ENCODE measurements at regions not wholly inside any gene's neighbourhood (a gene's known extent, or its start where the extent isn't known, plus 50 kb on each side); places are given as distances from the start of the nearest gene placed in this dataset.
"Not testable (repeated sequence)": the region's sequence is repeated elsewhere in the genome, so short reads cannot be mapped to it uniquely, and the experiment has no call there.

DNA sequence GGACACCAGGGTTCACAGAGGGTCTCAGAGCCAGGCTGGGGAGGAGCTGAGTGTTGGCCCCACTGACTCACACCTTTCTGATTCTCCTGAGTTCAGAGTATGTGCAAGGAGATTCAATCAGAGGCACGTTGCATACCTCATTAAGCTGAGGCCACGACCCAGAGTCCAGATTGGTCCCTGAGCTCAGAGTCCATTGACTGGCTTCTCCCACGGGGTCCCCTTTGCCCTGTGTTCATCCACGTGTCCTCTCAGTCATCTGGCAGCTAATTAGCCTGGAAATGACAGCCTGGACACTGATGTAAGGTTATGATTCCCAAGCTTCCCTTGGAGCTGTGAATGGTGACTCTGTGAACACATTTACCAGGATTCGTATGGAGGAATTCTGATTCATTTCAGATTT, 267.2 kb downstream of the SH3BP4 start:
- no peak for DNase-seq (ENCODE audit: low spot score)

DNA sequence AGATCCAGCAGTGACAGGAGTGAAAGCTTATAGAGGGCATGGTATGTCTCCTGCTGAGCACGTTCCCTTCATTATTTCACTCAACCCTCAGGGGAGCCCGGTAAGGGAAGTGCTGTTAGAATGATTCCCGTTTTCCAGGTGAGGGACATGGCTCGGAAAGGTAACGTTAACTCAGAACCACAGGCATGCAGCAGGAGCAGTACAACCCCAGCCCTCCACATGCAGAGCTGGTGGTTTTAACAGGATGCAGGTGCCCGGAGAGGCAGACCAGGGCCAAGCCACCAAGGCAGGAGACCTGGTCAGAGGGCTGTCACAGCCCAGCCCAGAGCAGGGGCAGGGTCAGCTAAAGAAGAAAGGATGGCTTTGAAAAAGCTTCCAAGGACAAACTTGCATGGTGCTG, 268.5 kb downstream of the SH3BP4 start:
- no peak for DNase-seq (ENCODE audit: low spot score)

DNA sequence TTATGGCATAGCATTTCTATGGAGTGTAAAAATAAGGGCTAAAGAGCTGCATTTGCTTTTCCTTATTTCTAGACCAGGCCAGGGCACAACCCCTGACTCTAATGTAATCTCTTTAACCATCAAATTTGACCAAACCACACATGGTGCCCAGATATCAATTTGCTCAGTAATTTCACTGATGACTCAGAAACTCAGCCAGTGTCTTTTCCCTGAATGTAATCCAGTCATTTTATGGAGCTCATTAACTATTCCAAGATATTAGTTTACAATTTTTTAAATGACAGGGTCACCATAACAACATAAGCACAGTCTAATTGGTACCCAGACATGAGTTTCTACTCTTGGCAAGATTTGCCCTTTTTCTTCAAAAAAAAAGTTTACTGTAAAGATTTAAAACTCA, 270.8 kb upstream of the AGAP1 start:
- DNase-seq (ENCODE audit: low spot score): no peak

DNA sequence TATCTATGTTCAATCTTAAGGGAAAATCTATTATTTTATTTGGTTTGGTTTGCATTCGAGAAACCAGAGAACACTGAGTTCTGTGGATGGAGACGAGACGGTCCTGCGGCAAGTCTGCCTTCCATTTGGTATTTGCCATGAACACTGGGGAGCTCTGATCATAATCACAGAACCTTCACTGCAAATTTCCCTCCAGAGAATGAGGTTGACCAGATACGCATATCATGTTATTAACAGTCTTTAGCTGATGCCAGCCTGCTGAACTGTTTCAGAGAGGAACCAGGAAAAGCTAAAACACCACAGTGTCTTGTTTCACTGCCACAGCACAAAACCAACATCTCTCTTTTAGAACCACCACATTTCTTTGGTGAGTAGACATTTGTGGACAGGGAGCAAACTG, 269.4 kb upstream of the AGAP1 start:
- DNase-seq (ENCODE audit: low spot score): no peak

DNA sequence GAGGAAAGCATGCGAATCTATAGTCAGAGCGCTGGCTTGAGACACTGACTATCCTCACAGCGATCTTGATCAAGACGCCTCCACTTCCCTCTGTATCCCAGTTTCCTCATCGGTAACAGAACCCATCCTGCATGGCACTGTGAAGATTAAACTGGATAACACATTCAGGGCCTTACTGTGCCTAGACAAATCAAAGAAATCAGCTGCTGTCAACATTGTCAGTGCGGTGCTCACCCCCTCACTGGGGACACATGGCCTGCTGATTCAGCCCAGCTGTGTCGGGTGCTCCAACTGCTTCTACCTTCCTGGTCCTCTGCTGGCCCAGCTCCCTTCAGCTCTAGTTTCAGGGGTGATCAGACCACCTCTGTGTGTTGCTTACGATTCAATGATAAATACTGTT, 268.6 kb upstream of the AGAP1 start:
- no peak for DNase-seq (ENCODE audit: low spot score)

DNA sequence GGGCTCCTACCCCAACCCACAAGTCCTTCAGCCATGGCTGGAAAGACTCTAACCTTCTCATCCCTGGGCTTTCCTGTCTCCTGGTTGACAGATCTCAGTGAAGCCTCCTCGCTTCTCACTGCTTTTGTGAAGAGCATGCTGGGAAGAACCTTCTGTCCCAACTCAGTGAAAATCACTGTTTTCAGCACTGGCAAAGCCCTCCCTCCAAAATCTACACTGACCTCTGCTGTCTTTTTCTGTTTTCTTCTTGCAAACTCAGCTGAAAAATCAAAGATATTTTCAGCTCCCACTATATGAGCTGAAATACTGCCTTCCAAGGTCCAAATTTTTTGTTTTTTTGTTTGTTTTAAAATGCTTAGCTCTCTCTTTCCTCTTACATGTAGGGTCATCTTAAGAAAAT, 266.3 kb upstream of the AGAP1 start:
- no peak for DNase-seq (ENCODE audit: low spot score)

DNA sequence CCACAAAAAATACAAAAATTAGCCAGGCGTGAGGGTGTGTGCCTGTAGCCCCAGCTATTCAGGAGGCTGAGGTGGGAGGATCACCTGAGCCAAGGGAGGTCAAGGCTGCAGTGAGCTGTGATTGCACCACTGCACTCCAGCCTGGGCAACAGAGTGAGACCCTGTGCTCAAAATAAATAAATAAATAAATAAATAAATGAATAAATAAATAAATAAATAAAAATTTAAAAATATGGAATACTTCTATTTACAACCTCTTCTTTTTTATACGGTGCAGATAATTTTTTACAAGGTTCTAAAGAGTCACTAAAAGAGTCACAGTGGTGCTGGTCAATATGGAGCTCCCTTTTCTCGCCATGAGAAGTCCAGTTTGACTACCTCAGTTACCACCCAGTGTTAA, 265.4 kb upstream of the AGAP1 start:
- not testable (repeated sequence) for DNase-seq (ENCODE audit: low spot score)

DNA sequence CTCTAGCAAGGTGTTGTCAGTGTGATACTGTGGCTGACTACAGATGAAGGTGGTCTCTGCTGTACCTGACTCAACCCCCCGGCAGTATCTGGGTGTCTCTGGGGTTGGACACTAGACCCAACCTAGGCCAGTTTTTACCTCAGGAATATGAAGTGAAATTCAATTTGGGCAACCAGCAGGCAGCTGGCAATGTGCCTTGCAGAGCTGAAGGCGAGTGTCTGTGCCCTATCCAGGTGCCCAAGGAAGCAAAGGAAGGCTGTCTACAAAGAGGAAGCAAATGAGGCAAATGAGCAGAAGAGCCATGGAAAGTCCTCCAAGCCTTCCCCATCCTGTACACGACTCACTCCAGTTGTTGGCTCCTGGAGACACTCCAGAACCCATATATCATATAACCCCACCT, 264.6 kb upstream of the AGAP1 start:
- no peak for DNase-seq (ENCODE audit: low spot score)

DNA sequence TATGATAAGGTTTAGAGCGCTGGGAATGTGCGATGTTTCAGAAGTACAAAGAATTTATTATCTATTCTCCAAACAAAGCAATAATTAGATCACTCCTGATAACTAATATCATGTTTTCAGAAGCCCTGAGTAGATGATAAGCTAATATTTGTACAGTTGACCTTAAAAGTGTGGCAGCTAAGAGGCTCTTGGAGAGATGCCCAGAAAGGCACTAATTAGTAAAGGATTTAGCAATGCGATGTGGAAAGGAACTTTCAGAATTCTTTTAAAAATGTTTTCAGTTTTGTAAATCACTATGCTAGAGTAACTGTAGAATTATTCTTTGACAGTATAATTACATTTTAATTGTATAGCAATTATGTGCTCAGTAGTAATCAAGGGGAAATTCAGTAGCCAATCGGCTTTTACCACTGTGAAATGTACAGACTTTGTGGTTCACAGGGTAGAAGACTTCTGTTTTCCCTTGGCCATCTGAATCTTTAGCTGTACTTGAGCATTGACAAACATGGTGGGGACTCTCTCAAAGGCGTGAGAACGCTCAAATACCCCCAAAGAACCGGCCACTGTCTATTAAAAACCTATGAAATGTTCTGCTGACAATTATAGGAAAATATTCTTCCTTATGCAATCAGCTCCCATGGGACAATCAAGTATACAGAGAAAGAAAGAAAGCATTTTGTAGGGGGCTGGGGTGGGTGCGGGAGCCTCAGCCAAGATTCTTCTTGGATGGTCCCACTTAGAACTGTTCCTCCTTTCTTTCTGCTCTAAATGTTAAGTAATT, 262.8 kb upstream of the AGAP1 start:
- no peak for DNase-seq (ENCODE audit: low spot score)

DNA sequence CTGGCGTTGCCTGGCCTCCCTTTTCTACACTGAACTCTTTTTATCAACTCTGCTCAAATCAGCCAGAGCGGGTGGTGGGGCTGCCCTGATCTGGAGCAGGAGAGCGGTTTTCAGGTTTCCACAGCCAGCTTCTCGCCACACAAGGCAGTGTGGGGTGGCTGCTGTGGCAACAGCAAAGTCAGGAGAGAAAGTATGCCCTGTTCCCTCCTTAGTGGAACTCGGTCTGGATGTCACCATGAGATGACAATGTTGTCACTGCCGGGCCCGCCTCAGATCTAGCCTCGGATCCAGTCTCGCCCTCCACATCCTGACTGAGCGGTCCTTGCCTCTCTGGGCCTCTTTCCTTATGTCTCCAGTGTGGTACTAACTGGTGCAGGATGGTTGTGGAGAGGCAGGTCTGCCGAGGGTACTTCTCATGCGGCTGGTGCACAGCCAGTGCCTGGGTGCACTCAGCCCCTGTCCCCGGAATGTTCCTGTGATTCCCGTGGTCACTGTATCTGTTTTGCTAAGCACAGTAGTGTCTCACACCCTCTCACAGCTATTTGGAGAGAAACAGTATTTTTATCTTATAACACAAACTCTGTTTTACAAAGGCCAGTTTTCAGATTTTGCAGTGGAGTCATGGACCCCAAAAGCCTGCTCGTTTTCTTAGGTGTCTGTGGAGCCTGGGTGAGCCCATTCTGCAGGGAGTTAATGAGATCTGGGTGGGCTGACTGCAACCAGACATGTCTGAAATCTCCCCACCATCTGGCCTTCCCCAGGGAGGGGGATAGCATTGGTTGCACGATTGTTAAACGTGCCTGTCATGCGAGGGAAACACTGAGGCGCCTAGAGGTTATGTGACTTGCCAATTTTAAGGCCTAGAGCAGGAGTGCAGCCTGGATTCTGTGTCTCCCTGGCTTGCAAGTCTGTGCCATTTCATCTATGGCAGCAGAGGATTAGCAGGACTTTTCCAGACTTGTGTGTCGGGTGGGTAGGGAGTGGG, 261.1 kb upstream of the AGAP1 start:
- no peak for DNase-seq (ENCODE audit: low spot score)

DNA sequence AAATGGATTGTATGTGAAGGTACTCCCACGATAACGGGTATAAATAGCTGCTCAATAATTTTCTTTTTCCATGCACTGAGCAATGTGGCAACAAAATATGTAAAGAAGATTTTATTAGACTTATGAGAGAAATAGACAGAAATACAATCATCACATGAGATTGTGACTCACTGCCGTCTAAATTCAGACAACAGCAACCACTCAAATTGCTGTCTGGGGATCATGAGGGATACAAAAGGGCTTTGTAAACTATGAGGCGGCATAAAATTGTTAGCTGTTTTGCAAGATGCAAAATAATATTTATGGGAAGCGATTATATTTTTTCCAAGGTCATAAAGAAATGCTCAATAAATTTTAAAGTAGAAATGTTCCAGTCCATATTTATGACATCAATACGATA, 259.1 kb upstream of the AGAP1 start:
- DNase-seq (ENCODE audit: low spot score): no peak

DNA sequence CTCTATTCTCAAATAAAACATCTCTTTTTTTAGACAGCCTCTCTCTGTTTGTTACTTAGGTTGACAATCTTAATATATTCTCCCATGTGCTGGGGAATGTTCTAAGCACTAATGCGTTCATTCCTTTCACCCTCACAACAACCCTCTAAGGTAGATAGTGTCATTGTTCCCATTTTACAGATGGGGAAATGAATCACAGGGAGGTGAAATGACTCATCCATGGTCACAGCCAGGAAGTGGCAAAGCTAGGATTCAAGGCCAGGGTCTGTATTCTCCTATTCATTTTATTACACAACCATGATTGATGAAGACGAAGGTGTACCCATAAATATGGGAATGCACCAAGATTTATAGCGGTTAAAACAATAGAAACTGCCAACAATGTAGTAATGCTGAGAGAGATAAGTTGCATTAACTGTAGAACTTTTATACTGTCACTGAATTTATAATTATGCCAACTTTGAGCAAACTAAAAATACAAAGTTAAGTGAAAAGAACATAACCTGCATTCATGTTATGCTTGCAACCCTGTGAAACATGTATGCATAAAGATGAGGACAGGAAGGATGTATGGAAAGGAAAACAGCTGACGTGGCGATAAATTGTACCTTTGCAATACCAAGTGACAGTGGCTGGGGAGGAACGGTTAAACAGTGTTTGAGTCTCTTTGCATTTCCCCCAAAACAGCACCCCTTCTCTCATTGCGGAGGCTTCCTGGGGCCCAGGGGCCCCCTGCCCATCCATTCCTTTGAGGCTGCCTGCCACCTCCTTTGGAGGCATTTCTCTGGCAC, 257.7 kb upstream of the AGAP1 start:
- DNase-seq (ENCODE audit: low spot score): peak; percentile 34

DNA sequence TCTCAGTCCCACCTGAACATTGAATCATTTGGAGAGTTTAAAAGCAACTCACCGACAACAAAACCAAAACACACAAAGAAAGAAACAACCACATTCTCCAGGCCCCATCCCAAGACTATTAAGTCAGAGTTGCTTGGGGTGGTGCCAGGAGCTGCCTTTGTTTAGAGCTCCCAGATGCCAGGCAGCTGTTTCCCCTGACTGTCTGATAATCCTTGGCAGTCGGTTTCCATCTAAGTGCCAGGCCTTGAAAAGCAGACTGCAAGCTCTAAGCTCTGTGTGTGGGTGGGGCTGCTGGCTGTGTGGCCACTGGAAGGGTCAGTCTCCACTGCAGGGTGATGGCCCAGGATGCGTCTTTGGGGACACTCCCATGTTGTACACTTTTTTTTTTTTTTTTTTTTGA, 255.3 kb upstream of the AGAP1 start:
- no peak for DNase-seq (ENCODE audit: low spot score)

DNA sequence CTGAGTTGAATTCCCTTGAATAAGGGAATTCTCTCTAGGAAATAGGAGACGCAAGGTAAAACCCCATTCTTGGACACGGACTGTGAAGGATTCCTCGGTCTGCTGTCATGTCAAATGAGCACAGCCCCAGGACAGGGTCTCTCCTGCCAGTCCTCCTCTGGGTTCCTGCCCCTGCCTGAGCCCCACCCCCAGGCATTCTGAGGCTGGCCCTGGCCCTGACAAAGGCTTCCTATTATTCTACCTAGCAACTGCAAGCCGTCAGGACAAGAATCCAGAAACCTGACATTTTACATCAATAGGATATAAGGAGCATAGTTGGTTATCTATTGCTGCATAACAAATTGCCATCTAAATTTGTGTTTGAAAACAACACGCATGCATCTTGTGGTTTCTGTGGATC, 253.3 kb upstream of the AGAP1 start:
- no peak for DNase-seq (ENCODE audit: low spot score)

DNA sequence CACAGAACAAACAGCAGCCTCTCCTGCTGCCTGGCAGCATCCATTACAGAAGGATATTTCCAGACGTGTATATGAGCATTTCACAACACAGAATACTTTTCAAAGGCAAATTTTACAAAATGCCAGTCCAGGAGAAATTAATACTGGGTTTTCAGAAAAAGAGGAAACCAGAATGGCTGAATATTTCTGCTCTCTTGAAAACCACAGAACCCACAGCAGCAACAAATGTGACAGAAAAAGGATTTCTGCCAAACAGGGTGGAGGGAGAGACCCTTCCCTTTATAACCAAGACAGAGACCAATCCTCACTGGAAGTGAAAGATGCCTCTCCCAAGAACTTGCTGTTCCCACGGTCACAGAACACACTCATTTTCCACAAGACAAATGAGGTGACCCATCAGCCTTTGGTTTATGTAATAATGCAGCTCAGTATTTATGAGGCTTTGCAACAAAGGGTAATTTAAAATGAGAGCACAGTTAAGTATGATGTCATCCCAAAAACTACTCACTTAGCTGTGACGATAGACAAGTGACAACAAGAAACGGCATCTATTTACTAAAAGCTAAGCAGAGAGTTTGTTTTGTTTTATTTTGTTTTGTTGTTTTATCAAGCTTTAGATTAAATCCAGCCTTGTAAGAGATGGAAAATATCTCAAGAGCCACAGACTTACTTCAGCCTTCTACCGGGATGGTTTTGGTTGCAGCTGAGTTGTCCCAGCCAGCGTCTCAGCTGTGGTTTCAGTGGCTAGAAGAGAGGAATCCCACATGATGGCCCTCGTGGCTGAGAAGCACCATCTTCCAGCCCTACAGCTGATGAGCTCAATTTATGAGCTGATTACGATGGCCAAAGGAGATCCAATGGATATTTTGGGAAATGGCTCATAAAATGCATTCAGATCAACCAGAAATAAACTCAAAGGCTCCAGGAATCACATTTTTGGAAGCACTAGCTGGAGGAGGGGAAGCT, 249.3 kb upstream of the AGAP1 start:
- DNase-seq (ENCODE audit: low spot score): no peak

DNA sequence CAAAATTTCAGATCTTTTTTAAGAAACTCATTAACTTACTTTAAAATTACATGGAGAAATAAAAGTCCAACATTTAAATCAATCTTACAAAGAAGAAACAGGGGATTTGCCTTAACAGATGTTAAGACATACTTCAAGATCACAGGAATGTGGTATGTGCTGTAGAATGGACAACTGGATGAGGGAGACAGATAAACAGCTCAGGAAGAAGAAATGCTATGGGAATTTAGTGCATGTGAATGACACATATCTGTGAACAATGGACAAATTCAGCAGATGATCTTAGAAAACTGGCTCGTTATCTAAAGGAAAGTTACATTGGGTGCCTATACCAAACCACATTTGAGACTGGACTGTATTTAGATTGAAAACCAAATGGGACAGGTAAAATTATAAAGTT, 246.8 kb upstream of the AGAP1 start:
- DNase-seq (ENCODE audit: low spot score): no peak

DNA sequence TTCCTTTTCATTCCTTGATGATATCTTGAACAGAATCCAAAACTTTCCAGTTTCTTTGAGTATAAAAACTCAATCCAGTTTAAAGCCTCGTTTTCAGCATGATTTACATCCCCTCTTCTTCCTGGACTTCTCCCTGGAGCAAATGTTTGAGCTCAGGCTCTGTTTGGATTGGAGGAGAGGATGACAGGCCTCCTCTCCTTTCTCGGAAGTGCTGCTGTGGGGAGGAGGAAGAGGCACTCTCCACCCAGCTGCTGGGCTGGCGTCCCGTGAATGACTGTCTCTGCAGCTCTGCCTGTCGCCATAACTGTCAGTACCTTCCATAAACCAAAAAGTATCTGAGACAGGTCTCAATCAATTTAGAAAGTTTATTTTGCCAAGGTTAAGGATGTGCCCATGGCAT, 238.2 kb upstream of the AGAP1 start:
- no peak for DNase-seq (ENCODE audit: low spot score)

DNA sequence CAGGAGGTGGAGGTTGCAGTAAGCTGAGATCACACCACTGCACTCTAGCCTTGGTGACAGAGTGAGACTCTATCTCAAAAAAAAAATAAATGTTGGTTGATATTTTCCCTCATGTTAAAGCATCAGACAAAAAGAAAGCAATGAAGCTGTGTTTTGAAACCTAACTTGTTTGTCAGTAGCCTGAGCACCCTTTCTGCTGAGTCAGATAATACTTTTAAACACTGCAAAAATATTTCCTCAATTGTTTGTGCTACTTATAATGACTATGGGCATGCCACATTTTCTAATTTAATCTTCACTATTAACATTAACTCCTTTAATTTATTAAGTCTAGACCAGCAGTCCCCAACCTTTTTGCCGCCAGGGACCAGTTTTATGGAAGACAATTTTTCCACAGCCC, 236.3 kb upstream of the AGAP1 start:
- DNase-seq (ENCODE audit: low spot score): no peak

DNA sequence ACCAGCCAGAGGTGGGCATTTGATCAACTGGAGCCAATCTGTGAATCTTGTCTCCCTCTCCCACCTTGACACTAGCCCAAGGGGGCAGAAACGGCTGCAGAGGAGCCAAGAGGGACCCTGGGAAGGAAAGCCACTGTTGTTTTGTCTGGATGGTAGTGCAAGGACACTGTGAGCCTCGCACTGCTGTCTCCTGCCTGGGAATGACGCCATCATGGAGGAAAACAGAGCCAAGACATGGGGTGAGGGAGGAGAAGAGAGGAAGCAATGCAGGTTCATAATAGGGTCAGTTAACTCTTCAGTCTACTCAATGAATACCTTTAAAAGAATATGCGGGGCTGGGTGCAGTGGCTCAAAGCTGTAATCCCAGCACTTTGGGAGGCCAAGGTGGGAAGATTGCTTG, 231.1 kb upstream of the AGAP1 start:
- DNase-seq (ENCODE audit: low spot score): no peak

DNA sequence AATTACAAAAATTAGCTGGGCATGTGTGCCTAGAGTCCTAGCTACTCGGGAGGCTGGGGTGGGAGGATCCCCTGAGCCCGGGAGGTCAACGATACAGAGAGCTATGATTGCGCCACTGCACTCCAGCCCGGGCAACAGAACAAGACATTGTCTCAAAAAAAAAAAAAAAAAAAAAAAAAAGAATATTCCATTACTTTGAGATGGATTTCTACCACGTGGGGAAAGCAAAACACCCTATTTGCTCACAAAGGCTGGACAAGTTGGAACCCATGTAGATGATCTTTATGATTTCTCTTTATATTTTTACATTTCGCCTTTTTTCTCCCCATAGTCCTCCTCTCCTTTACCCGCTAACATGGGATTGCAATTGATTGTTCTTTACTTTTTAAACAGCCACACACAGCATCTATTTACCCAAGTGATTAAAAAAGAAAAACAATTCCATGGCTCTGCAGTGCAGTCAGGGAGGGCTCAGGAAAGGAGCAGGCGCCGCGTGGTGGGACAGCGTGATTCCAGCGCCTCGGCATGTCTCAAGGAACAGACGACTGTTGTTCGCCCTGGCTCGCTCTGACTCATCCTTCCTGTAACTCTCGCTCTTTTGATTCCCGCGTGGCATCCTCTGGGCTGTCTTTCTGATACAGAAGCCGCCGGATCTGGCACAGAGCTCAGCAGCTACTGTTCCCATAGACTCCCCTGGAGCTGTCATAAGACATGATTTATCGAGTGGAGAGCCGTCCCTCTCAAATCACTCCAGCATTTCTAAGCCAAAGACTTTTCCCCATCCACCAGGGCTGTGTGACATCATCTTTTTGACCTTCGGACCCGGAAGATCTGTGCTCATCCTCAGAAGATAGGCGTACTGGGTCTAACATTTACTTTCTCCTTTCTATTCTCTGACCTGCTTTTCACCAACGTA, 230.4 kb upstream of the AGAP1 start:
- no peak for DNase-seq (ENCODE audit: low spot score)

Measured in activated CD4-positive, alpha-beta T cell treated with anti-CD3 and anti-CD28 coated beads, Interleukin-2, Interleukin-4, amounts not matched to agents 100 ng/mL and 50 ng/mL, durations not matched to agents 16 hours and 8 hours (primary cell).